H1 (cell line): ENCODE measurements at regions not wholly inside any gene's neighbourhood (a gene's known extent, or its start where the extent isn't known, plus 50 kb on each side); places are given as distances from the start of the nearest gene placed in this dataset.

Experiments
- MAFK ChIP-seq: IDR thresholded peaks from 2 replicates; pipeline ENCODE4 v1.6.1; 2012; ENCODE audit warnings: low read depth, mild to moderate bottlenecking, improper control_type of control experiment, low read length
- POU5F1 ChIP-seq: IDR thresholded peaks from 2 replicates; pipeline ENCODE4 v1.6.1; 2011; ENCODE audit warnings: low read depth, mild to moderate bottlenecking, low read length, moderate library complexity
- RBBP5 ChIP-seq: IDR thresholded peaks from 2 replicates; pipeline ENCODE4 v1.7.1; 2012; ENCODE audit warnings: low read depth, mild to moderate bottlenecking, inconsistent platforms, low read length, moderate library complexity, borderline replicate concordance
- SP1 ChIP-seq: IDR thresholded peaks from 2 replicates; pipeline ENCODE4 v1.6.1; 2011; ENCODE audit warnings: low read depth, low read length
- TF ChIP-seq, protein P1 (sequence below): fragments of 300-600 bp; sonication (generic); IDR thresholded peaks from 2 replicates; pipeline ENCODE4 v1.7.1; 2012; ENCODE audit warnings: low read length, moderate library complexity, mild to moderate bottlenecking, inconsistent platforms; ENCODE audit not compliant: insufficient replicate concordance

DNA sequence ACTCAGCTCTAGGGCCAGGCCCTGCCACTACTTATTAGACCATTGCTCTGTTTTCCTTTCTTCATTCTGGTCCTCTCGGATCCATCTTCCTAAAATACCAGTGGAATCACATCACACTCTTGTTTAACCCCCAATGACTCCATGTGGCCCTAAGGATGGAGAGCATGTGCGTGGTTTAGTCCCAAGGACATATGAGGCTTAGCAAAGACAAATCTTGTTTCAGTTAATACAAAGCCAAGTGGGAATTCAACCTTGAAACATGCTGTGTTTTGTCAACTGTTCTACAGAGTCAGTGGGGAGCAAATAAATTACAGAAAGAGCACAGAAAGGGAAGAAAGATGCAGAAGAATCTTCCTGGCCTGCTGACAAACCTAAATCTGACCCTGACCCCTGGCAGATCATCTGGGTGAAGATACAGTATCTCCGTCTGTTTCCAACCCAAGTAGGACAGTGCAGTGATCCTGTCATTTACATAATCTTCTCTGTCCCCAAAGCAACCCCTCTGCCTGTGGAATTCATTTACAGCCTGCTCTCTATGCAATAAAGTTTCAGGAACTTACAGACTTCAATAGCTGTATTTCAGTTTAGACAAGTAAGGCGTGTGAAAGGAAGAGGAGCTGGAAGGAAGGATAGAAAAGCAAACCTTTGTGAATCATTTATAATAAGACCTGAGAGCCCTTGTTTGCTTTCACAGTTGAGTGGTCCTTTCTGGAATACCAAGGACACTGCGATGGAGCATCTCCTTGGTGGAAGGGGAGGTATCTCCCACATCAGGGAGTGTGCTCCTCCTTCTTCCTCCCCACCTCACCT lies 144.0 kb downstream of the THBS2 start (continued):
- TF ChIP-seq, protein P1, sequence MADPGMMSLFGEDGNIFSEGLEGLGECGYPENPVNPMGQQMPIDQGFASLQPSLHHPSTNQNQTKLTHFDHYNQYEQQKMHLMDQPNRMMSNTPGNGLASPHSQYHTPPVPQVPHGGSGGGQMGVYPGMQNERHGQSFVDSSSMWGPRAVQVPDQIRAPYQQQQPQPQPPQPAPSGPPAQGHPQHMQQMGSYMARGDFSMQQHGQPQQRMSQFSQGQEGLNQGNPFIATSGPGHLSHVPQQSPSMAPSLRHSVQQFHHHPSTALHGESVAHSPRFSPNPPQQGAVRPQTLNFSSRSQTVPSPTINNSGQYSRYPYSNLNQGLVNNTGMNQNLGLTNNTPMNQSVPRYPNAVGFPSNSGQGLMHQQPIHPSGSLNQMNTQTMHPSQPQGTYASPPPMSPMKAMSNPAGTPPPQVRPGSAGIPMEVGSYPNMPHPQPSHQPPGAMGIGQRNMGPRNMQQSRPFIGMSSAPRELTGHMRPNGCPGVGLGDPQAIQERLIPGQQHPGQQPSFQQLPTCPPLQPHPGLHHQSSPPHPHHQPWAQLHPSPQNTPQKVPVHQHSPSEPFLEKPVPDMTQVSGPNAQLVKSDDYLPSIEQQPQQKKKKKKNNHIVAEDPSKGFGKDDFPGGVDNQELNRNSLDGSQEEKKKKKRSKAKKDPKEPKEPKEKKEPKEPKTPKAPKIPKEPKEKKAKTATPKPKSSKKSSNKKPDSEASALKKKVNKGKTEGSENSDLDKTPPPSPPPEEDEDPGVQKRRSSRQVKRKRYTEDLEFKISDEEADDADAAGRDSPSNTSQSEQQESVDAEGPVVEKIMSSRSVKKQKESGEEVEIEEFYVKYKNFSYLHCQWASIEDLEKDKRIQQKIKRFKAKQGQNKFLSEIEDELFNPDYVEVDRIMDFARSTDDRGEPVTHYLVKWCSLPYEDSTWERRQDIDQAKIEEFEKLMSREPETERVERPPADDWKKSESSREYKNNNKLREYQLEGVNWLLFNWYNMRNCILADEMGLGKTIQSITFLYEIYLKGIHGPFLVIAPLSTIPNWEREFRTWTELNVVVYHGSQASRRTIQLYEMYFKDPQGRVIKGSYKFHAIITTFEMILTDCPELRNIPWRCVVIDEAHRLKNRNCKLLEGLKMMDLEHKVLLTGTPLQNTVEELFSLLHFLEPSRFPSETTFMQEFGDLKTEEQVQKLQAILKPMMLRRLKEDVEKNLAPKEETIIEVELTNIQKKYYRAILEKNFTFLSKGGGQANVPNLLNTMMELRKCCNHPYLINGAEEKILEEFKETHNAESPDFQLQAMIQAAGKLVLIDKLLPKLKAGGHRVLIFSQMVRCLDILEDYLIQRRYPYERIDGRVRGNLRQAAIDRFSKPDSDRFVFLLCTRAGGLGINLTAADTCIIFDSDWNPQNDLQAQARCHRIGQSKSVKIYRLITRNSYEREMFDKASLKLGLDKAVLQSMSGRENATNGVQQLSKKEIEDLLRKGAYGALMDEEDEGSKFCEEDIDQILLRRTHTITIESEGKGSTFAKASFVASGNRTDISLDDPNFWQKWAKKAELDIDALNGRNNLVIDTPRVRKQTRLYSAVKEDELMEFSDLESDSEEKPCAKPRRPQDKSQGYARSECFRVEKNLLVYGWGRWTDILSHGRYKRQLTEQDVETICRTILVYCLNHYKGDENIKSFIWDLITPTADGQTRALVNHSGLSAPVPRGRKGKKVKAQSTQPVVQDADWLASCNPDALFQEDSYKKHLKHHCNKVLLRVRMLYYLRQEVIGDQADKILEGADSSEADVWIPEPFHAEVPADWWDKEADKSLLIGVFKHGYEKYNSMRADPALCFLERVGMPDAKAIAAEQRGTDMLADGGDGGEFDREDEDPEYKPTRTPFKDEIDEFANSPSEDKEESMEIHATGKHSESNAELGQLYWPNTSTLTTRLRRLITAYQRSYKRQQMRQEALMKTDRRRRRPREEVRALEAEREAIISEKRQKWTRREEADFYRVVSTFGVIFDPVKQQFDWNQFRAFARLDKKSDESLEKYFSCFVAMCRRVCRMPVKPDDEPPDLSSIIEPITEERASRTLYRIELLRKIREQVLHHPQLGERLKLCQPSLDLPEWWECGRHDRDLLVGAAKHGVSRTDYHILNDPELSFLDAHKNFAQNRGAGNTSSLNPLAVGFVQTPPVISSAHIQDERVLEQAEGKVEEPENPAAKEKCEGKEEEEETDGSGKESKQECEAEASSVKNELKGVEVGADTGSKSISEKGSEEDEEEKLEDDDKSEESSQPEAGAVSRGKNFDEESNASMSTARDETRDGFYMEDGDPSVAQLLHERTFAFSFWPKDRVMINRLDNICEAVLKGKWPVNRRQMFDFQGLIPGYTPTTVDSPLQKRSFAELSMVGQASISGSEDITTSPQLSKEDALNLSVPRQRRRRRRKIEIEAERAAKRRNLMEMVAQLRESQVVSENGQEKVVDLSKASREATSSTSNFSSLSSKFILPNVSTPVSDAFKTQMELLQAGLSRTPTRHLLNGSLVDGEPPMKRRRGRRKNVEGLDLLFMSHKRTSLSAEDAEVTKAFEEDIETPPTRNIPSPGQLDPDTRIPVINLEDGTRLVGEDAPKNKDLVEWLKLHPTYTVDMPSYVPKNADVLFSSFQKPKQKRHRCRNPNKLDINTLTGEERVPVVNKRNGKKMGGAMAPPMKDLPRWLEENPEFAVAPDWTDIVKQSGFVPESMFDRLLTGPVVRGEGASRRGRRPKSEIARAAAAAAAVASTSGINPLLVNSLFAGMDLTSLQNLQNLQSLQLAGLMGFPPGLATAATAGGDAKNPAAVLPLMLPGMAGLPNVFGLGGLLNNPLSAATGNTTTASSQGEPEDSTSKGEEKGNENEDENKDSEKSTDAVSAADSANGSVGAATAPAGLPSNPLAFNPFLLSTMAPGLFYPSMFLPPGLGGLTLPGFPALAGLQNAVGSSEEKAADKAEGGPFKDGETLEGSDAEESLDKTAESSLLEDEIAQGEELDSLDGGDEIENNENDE = no peak
- TF ChIP-seq POU5F1 (no peak), MAFK (no peak), SP1 (no peak), RBBP5 (no peak)
